Stomach (tissue), 4 donors: ENCODE measurements at regions not wholly inside any gene's neighbourhood (a gene's known extent, or its start where the extent isn't known, plus 50 kb on each side); places are given as distances from the start of the nearest gene placed in this dataset.

Source experiments
- EP300 ChIP-seq: sonication (generic); formaldehyde crosslinking; IDR thresholded peaks from one replicate; pipeline ENCODE4 v1.6.1; 2017; ENCODE audit warnings: antibody characterized with exemption
- POLR2A ChIP-seq, 4 donors: fragments of 450-650 bp; IDR thresholded peaks; one replicate each; pipeline ENCODE4 v1.6.1; 2016; ENCODE audit warnings: antibody characterized with exemption in 4 of 4, control low read depth in 2 of 4, mild to moderate bottlenecking in 1 of 4, moderate library complexity in 1 of 4
- POLR2AphosphoS5 ChIP-seq, 3 donors: sonication (generic); formaldehyde crosslinking; IDR thresholded peaks; one replicate each; pipeline ENCODE4 v1.6.1; 2016; ENCODE audit warnings: antibody characterized with exemption in 3 of 3
- TF ChIP-seq, protein P1 (sequence below), 7 experiments: fragments of 450-650 bp in 4 of 7; fragments of 200-600 bp in 3 of 7; sonication (generic) in 3 of 7; IDR thresholded peaks; one replicate each; pipeline ENCODE4 v1.5.1; 2016 to 2019; ENCODE audit warnings: antibody characterized with exemption in 7 of 7, control low read depth in 2 of 7, mild to moderate bottlenecking in 1 of 7

DNA sequence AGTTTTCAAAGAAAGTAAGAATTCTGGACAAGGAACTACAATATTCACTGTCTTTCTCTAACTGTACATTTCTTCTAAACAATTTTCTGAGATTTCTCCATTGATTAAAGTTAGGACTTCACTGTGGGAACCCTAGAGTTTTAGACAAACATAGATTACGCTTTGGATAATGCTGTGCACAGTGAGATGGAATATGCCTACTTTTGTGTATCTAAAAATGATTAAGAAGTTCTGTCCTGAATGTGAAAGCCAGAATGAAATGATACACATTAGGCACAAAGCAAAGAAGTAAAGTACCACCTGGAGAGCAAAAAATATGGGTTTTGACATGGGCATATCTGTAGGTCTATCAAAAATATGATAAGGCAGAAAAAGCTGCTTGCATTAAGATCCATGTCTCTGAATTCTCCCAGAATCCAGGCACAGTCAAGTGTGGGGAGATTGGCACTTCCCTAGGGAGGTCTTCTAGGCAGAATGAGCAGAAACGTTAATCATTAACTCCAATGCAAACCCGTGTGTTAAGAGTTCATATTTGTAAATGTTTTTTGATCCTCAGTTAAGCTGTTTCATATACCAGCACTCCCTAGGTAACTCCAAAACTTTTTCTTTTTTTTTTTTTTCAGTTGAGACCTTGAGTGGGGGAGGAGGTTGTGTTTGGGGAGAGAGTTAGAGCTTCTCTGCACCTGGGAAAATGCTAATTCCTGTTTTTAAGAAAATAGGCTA lies 467.1 kb downstream of the LMO4 start:
- peak in 1 of 3 donors; percentile 25 for TF ChIP-seq POLR2AphosphoS5 (IDR thresholded peaks at IDR 0.05)
- TF ChIP-seq, protein P1, sequence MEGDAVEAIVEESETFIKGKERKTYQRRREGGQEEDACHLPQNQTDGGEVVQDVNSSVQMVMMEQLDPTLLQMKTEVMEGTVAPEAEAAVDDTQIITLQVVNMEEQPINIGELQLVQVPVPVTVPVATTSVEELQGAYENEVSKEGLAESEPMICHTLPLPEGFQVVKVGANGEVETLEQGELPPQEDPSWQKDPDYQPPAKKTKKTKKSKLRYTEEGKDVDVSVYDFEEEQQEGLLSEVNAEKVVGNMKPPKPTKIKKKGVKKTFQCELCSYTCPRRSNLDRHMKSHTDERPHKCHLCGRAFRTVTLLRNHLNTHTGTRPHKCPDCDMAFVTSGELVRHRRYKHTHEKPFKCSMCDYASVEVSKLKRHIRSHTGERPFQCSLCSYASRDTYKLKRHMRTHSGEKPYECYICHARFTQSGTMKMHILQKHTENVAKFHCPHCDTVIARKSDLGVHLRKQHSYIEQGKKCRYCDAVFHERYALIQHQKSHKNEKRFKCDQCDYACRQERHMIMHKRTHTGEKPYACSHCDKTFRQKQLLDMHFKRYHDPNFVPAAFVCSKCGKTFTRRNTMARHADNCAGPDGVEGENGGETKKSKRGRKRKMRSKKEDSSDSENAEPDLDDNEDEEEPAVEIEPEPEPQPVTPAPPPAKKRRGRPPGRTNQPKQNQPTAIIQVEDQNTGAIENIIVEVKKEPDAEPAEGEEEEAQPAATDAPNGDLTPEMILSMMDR (IDR thresholded peaks at IDR 0.05), result no peak
- no peak for TF ChIP-seq EP300
- TF ChIP-seq POLR2A (IDR thresholded peaks at IDR 0.05), result no peak
